Upper lobe of left lung (tissue), 4 donors: ENCODE measurements at regions not wholly inside any gene's neighbourhood (a gene's known extent, or its start where the extent isn't known, plus 50 kb on each side); places are given as distances from the start of the nearest gene placed in this dataset.

ENCODE experiments used
- POLR2A ChIP-seq, 4 donors: fragments of 450-650 bp; IDR thresholded peaks; one replicate each; pipeline ENCODE4 v1.5.1; 2016 to 2017; ENCODE audit warnings: antibody characterized with exemption in 4 of 4, mild to moderate bottlenecking in 2 of 4
- POLR2AphosphoS5 ChIP-seq, 2 donors: sonication (generic); formaldehyde crosslinking; IDR thresholded peaks; one replicate each; pipeline ENCODE4 v1.5.1; 2017; ENCODE audit warnings: antibody characterized with exemption in 2 of 2
- TF ChIP-seq, protein P1 (sequence below), 6 experiments: fragments of 450-650 bp in 4 of 6; fragments of 200-600 bp in 2 of 6; sonication (generic) in 2 of 6; IDR thresholded peaks; one replicate each; pipeline ENCODE4 v1.5.1; 2016 to 2019; ENCODE audit warnings: antibody characterized with exemption in 6 of 6

DNA sequence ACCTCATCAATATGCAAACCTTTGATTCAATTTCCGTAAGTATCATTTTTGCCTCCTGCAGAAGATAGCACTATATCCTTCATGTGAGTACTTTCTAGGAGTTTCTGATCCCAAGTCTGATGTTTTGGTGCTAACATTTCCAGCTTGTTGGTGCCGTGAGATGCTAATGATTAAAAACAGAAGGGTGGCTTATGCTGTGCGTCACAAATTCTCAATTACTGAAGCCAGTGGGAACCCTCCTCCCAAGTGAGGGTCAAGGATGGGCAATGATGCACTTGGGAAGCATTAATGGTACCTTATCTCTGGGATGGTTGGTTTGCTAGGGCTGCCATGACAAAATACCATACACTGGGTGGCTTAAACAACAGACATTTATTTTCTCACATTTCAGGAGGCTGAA lies 123.0 kb downstream of the FOXD1 start:
- TF ChIP-seq, protein P1, sequence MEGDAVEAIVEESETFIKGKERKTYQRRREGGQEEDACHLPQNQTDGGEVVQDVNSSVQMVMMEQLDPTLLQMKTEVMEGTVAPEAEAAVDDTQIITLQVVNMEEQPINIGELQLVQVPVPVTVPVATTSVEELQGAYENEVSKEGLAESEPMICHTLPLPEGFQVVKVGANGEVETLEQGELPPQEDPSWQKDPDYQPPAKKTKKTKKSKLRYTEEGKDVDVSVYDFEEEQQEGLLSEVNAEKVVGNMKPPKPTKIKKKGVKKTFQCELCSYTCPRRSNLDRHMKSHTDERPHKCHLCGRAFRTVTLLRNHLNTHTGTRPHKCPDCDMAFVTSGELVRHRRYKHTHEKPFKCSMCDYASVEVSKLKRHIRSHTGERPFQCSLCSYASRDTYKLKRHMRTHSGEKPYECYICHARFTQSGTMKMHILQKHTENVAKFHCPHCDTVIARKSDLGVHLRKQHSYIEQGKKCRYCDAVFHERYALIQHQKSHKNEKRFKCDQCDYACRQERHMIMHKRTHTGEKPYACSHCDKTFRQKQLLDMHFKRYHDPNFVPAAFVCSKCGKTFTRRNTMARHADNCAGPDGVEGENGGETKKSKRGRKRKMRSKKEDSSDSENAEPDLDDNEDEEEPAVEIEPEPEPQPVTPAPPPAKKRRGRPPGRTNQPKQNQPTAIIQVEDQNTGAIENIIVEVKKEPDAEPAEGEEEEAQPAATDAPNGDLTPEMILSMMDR (IDR thresholded peaks at IDR 0.05): no peak
- TF ChIP-seq POLR2A (IDR thresholded peaks at IDR 0.05) (no peak), POLR2AphosphoS5 (IDR thresholded peaks at IDR 0.05) (no peak)
